Stimulated activated CD8-positive, alpha-beta memory T cell treated with anti-CD3 and anti-CD28 coated beads, Interleukin-4, amount 100 ng/mL, for 48 hours (primary cell): ENCODE measurements at regions not wholly inside any gene's neighbourhood (a gene's known extent, or its start where the extent isn't known, plus 50 kb on each side); places are given as distances from the start of the nearest gene placed in this dataset.
"Not testable (repeated sequence)": the region's sequence is repeated elsewhere in the genome, so short reads cannot be mapped to it uniquely, and the experiment has no call there.

Experiments used
- DNase-seq: peaks from one replicate; pipeline ENCODE4 v3.0.0-alpha.2; 2020

- no peak for DNase-seq
These were observed 86.6 kb upstream of the FGF3 start for GRCh38 chr11:69905611-69906452.

GRCh38 chr11:69906453-69906907 is 87.3 kb upstream of the FGF3 start:
- no peak for DNase-seq

GRCh38 chr11:69907611-69908010 is 88.4 kb upstream of the FGF3 start:
- no peak for DNase-seq

GRCh38 chr11:69908511-69909220 is 89.5 kb upstream of the FGF3 start:
- DNase-seq: no peak

- DNase-seq: peak; percentile 43
These were observed 90.6 kb upstream of the FGF3 start for GRCh38 chr11:69909561-69910518.

GRCh38 chr11:69910519-69911309 is 91.5 kb upstream of the FGF3 start:
- no peak for DNase-seq

- DNase-seq: no peak
These were observed 92.3 kb upstream of the FGF3 start for GRCh38 chr11:69911310-69912160.

GRCh38 chr11:69912161-69912910 is 93.1 kb upstream of the FGF3 start:
- DNase-seq: no peak

GRCh38 chr11:69912911-69913451 is 93.8 kb upstream of the FGF3 start:
- DNase-seq: peak; percentile 31

- DNase-seq: no peak
These were observed 94.5 kb upstream of the FGF3 start for GRCh38 chr11:69913591-69914285.

GRCh38 chr11:69914286-69915150 is 95.3 kb upstream of the FGF3 start:
- DNase-seq: no peak

- DNase-seq: no peak
These were observed 95.9 kb upstream of the FGF3 start for GRCh38 chr11:69915151-69915500.

GRCh38 chr11:69915501-69916250 is 96.5 kb upstream of the FGF3 start:
- peak; percentile 85 for DNase-seq

- not testable (repeated sequence) for DNase-seq
These were observed 97.0 kb upstream of the FGF3 start for GRCh38 chr11:69916251-69916649.

- DNase-seq: no peak
These were observed 97.7 kb upstream of the FGF3 start for GRCh38 chr11:69916806-69917387.

GRCh38 chr11:69917529-69917928 is 98.3 kb upstream of the FGF3 start:
- DNase-seq: no peak

- no peak for DNase-seq
These were observed 99.2 kb upstream of the FGF3 start for GRCh38 chr11:69918231-69918937.
